Kidney (tissue), 13 donors: ENCODE measurements at regions not wholly inside any gene's neighbourhood (a gene's known extent, or its start where the extent isn't known, plus 50 kb on each side); places are given as distances from the start of the nearest gene placed in this dataset.
"Not testable (repeated sequence)": the region's sequence is repeated elsewhere in the genome, so short reads cannot be mapped to it uniquely, and the experiment has no call there.

ENCODE experiments used
- DNase-seq, 5 donors: peaks; one replicate each; pipeline ENCODE4 v3.0.0-alpha.2; 2013 to 2020
- FAIRE-seq: peaks from 2 replicates; lab custom pipeline; 2012; peaks lifted over from hg19 to GRCh38; lab: Jason Lieb, UNC
- H3K27ac ChIP-seq, 2 donors: one replicate each; pipeline ENCODE4 v1.7.0; 2013; ENCODE audit warnings: low read depth in 2 of 2, low read length in 2 of 2, inconsistent platforms in 1 of 2
- H3K27me3 ChIP-seq: one replicate; pipeline ENCODE4 v1.7.1; 2013; ENCODE audit warnings: low read length, inconsistent platforms; ENCODE audit not compliant: control insufficient read depth, insufficient read depth
- H3K36me3 ChIP-seq, 3 donors: one replicate each; pipeline versions ENCODE4 v1.7.0 to v1.7.1; 2013; ENCODE audit warnings: low read length in 3 of 3, control low read depth in 1 of 3, inconsistent platforms in 1 of 3; ENCODE audit not compliant: insufficient read depth in 3 of 3, control insufficient read depth in 2 of 3
- H3K4me1 ChIP-seq, 3 donors: one replicate each; pipeline versions ENCODE4 v1.7.0 to v1.7.1; 2013; ENCODE audit warnings: low read length in 3 of 3, inconsistent platforms in 1 of 3, low read depth in 1 of 3; ENCODE audit not compliant: control insufficient read depth in 2 of 3, insufficient read depth in 2 of 3
- H3K4me3 ChIP-seq, 3 donors: one replicate each; pipeline versions ENCODE4 v1.7.0 to v1.8.1; 2013; ENCODE audit warnings: low read length in 3 of 3, control low read depth in 1 of 3, inconsistent platforms in 1 of 3
- H3K9ac ChIP-seq, 3 donors: one replicate each; pipeline versions ENCODE4 v1.7.0 to v1.7.1; 2013; ENCODE audit warnings: low read length in 3 of 3, control low read depth in 1 of 3, inconsistent platforms in 1 of 3
- H3K9me3 ChIP-seq, 3 donors: one replicate each; pipeline versions ENCODE4 v1.7.0 to v1.7.1; 2013; ENCODE audit warnings: low read length in 3 of 3, control low read depth in 1 of 3, inconsistent platforms in 1 of 3; ENCODE audit not compliant: control insufficient read depth in 2 of 3, insufficient read depth in 1 of 3
- CTCF ChIP-seq: IDR thresholded peaks from 3 replicates; pipeline ENCODE4 v1.5.1; 2012; ENCODE audit warnings: mild to moderate bottlenecking, moderate library complexity, borderline replicate concordance; ENCODE audit not compliant: insufficient read depth; ENCODE audit errors: extremely low read depth
- intact Hi-C: fragments of 100-400 bp; cut with DNase I; formaldehyde crosslinking; loops from one replicate; pipeline ENCODE4 v1.11.1; 2022
- donor health status: control.
- donor health status: control.
- donor health status: control.
- donor health status: control.
- donor health status: control.
- donor health status: DM: yes; HTN: yes; CAD: no.
- donor health status: Normal renal cell carcinoma (clear cell type).

- intact Hi-C loops, result no loop called here
- no peak for DNase-seq
- H3K27ac ChIP-seq, result no peak overlapping the region
- H3K4me3 ChIP-seq, result no peak overlapping the region
- H3K9me3 ChIP-seq, result peaks cover 0 to 26% (median 7%) of the 10 kb centered on the region in 3 donors
- FAIRE-seq, result no peak
- TF ChIP-seq CTCF, result no peak
- no peaks in the 10 kb centered on the region for H3K27me3 ChIP-seq
- no peaks in the 10 kb centered on the region for H3K36me3 ChIP-seq
- no peak overlapping the region for H3K9ac ChIP-seq
- H3K4me1 ChIP-seq, result no peaks in the 10 kb centered on the region
Observed at GRCh38 chr5:145407300-145408047, 427.7 kb downstream of the PRELID2 start.

- Histone ChIP-seq H3K4me3 (no peak overlapping the region), H3K4me1 (no peaks in the 10 kb centered on the region), H3K27me3 (no peaks in the 10 kb centered on the region), H3K9ac (no peak overlapping the region), H3K36me3 (no peaks in the 10 kb centered on the region), H3K27ac (no peak overlapping the region), H3K9me3 (peaks cover 0 to 7% (median 1%) of the 10 kb centered on the region in 3 donors)
- FAIRE-seq (no peak), DNase-seq (no peak)
- no peak for TF ChIP-seq CTCF
- intact Hi-C loops, result no loop called here
Observed at GRCh38 chr5:145403992-145404391, 431.1 kb downstream of the PRELID2 start.

- Histone ChIP-seq H3K9ac (no peak overlapping the region), H3K27ac (no peak overlapping the region), H3K9me3 (no peaks in the 10 kb centered on the region), H3K27me3 (no peaks in the 10 kb centered on the region), H3K4me1 (no peaks in the 10 kb centered on the region), H3K4me3 (no peak overlapping the region), H3K36me3 (no peaks in the 10 kb centered on the region)
- intact Hi-C loops, result no loop called here
- FAIRE-seq (no peak), DNase-seq (no peak)
- TF ChIP-seq CTCF, result no peak
Observed at GRCh38 chr5:145396888-145397287, 438.3 kb downstream of the PRELID2 start.

- H3K4me3 ChIP-seq, intact Hi-C loops, H3K4me1 ChIP-seq, H3K27me3 ChIP-seq, DNase-seq, H3K36me3 ChIP-seq, H3K27ac ChIP-seq, FAIRE-seq, H3K9ac ChIP-seq, H3K9me3 ChIP-seq: not testable (repeated sequence)
Observed at GRCh38 chr5:145395151-145395550, 440.0 kb downstream of the PRELID2 start.
